Activated CD4-positive, alpha-beta T cell treated with anti-CD3 and anti-CD28 coated beads, Interleukin-2, amount 50 U/mL, for 48 hours (primary cell): ENCODE measurements at regions not wholly inside any gene's neighbourhood (a gene's known extent, or its start where the extent isn't known, plus 50 kb on each side); places are given as distances from the start of the nearest gene placed in this dataset.

Experiments
- DNase-seq, 2 experiments: peaks; one replicate each; pipeline ENCODE4 v3.0.0-alpha.2; 2020

DNA sequence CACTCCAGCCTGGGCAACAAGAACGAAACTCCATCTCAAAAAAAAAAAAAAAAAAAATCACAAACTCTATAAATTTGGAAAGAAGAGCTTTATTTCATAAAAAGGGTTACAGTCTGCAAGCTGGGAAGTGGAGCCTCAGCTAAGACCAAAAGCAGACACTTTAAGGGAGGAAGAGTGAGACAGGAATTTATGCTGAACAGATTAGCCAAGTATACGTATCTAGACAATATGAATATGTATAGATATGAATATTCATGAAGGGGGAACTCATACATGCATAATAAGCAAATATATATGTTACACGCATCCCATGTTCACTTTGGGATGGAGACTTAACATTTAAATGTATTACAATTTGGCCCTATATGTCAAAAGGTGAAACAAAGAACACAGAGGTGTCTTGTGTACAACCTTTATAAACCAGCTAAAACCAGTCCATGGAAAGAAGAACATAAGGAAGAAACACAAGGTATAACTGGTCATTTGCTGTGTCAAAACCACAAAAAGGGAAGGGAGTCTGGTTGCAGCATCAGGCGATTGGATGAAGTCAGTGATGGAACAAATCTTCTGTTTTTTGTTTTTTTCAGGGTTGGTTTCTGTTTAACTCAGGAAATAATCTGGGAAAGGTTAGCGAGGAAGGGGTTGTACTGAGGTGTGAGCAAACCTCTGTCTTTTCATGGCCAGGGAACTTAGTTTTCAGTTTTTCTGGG, 130.0 kb upstream of the MAOA start:
- DNase-seq: no peak

DNA sequence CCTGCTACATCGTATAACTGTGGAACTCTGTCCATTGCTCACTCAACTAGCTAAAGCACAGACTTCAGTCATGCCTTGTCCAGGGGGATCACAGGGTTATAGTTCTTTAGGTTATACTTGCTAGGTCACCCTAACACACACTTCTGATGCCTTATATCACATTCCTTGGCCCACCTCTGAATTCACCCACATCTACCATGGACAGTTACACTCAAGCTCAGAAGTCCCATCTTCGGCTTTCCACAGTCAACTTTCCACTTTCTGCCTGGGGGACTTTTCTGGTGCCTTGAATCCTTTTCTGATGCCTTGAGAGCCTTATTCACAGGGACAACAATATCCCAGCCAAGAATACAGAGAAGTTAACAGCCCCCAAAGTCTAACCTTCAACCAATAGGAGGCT, 129.2 kb upstream of the MAOA start:
- no peak for DNase-seq

DNA sequence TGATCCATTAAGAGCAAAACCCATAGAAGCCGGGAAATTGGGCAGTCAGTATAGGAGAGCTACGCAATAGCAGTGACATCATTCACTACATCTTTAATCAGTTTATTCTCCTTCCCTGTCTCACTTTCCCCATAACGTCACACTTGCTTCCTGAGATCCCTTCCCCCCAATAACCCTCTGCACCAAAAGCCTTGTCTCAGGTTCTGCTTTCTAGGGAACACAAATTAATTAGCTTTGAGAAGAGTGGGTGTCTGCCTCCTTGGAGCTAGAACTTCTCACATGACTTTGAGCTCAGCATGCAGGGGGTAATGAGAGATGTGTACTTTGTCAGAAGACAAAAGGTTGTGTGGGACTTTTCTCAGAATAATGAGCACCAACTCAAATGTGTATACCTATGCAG, 128.3 kb upstream of the MAOA start:
- no peak for DNase-seq

GRCh38 chrX:43530837-43531236, 125.3 kb upstream of the MAOA start:
- DNase-seq: no peak

DNA sequence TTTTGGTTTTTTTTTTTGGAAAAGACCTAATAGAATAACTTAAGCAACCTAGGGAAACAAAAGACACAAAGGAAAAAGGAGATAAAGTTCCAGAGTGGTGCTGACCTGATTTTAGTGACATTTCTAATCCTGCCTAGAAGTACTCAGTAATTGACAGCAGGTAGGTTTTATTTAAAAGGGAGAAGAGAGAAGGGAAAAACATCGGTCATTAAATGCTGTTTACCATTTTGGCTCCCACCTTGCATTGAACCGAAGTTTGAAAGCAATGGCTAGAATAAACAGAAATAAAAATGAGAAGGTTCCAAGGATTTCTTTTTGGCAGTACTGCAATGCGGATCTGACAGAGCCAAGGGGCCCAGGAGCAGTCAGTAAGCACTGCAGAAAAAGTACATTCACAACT, 115.8 kb upstream of the MAOA start:
- no peak for DNase-seq

GRCh38 chrX:43551590-43551989, 104.5 kb upstream of the MAOA start:
- DNase-seq: no peak

- DNase-seq: no peak
Measured at GRCh38 chrX:43552156-43552555, 103.9 kb upstream of the MAOA start.

GRCh38 chrX:43552703-43553102, 103.4 kb upstream of the MAOA start:
- no peak for DNase-seq

GRCh38 chrX:43553257-43553656, 102.8 kb upstream of the MAOA start:
- no peak for DNase-seq

DNA sequence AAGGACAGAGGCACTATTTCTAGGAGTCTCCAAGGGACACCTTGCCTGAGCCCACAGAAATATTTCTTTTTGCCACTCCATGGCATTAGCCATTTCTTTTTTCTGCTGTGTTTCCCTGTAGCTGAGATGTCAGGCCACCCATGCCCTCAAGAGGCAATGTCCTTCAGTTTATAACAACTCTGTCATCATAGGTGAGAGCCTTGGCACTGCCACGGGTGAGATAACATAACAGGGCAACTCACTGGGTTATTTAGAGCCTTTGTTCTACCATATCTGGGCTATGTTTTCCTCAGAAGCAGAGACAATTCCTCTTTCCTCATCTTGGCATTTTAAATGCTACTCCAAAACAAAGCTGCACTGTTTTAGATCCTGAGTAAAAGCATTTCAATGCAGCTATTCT, 99.9 kb upstream of the MAOA start:
- no peak for DNase-seq

- DNase-seq: peak; percentile 52 to 54
Measured at GRCh38 chrX:43557792-43558191, 98.3 kb upstream of the MAOA start.

- DNase-seq: peak; percentile 17 to 36
Measured at GRCh38 chrX:43559644-43560043, 96.5 kb upstream of the MAOA start.

DNA sequence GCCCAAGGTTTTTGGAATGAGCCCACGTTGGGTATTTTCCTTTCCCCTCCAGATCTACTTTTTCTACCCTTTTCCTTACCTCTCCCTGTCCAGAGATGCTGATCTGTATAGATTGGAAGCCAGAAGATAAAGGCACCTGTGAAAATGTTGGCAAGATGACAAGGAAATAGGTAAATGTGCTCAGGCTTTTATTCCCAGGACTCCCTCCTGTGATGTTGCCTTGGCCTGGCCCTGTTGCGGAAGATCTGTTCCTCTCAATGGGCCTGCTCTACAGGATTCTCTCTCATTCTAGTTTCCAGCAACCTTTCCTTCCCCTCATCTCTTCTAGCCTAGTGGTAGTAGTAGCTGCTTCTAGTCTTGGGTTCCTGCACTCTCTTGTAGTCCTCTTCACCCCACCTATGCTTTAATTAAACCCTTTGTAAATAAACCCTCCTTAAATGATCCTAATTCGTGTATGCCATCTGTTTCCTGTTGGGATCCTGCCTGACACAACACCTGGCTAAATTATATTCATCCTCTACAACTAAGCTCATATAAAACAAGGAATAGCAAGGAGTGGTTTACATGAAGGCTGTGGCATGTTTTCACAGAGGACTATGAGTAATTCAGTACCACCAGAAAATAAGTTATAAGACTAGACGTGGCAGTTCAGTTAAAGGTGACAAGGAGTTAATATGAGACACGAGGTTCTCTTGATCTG, 95.7 kb upstream of the MAOA start:
- DNase-seq: no peak

- DNase-seq: no peak
Measured at GRCh38 chrX:43562372-43562771, 93.7 kb upstream of the MAOA start.

- no peak for DNase-seq
Measured at GRCh38 chrX:43564953-43565352, 91.1 kb upstream of the MAOA start.

- no peak for DNase-seq
Measured at GRCh38 chrX:43566170-43566569, 89.9 kb upstream of the MAOA start.

- DNase-seq: no peak
Measured at GRCh38 chrX:43573441-43574015, 82.6 kb upstream of the MAOA start.

DNA sequence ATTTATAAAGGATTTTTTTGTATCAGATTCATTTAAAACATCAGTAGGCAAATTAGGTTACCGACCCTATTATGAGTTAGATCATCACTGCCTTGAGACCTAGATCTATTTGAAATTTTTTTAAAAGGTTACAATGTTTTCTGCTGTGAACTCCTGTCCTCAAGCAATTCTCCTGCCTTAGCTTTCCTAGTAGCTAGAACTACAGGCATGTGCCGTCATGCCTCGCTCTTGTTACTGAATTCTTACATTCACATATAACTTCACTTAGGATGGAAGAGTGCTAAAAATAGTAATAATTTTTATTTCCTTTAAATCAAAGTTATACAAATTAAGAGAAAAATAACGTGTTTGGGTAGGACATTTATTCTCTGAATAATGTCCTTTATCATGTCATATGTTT, 75.5 kb upstream of the MAOA start:
- DNase-seq: no peak

DNA sequence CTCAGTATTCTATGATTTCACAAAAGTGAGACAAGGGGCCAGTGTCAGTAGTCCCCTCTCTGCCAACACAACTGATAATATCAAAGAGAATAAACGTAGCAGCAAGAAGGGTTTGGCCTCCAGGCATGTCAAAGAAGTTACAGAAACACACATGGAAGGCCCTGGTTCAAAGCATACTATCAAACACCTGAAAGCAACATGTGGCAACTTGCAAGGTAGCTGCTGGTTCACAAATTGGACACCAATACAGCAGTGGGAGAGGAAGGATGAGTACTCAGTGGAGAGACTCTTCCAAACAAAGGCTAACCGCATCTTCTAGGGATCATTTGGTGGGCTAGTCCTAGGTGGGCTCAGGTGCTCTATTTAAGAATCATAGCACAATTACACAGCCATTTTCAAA, 74.9 kb upstream of the MAOA start:
- no peak for DNase-seq

GRCh38 chrX:43581888-43582539, 74.1 kb upstream of the MAOA start:
- DNase-seq: no peak

DNA sequence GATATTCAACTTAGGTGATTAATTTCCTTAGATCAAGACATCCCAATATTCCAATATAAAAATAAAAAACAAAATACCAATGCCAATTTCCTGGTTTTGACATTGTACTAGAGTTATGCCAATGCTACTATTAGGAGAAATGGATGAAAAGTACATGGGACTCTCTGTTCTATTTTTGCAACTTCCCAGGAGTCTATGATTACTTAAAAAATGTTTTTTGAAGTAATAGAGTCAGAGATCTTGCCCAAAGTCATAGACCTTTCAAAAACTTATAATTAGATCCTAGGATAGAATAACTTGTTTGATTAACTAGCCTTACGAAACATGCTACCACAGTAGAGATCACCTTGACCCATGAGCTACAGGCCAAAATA, 73.6 kb upstream of the MAOA start:
- DNase-seq: no peak

- DNase-seq: no peak
Measured at GRCh38 chrX:43585922-43586321, 70.2 kb upstream of the MAOA start.

DNA sequence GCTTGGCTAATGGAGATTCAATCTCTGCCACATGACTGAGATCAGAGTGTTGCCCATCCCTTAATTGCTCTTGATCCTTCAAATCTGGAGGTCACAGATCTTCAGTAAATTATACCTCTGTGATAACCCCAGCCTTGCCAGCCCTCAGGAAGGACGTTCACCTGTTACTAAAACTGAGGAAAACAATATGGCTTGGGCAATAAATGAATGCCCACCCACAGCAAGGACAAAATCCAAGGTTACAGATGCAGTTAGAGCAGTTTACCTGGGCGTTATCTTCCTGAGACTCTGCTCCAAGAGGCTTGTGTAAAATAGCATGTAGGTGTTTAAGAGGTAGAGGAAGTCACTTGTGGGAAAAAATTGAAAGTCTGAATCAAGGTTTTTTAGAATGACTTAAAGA, 69.3 kb upstream of the MAOA start:
- no peak for DNase-seq

DNA sequence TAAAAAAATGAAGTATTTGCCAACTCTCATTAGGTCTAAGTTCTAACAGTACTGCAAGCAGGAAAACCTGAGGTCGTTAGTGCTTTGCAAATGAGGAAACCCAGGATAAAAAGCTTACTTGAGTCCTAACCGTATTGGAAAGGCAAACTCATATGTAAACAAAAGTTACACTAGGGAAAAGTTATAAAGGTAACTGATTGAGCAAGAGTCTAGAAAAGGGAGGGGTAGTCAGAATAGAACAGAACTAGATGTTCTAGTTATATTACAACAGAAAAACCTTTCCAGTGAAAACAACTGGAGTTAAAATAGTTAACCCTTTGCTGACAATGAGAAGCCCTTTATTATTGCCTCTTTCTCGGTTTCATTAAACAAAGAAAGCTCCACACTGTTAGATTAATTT, 66.4 kb upstream of the MAOA start:
- DNase-seq: no peak
